HG03457 (cell line): ENCODE measurements at regions not wholly inside any gene's neighbourhood (a gene's known extent, or its start where the extent isn't known, plus 50 kb on each side); places are given as distances from the start of the nearest gene placed in this dataset.

Source experiments
- ATAC-seq: cut with Tn5 transposase; IDR thresholded peaks from one replicate; pipeline ENCODE4 v1.9.1; 2021; ENCODE audit warnings: moderate number of reproducible peaks; ENCODE audit not compliant: unreplicated experiment

DNA sequence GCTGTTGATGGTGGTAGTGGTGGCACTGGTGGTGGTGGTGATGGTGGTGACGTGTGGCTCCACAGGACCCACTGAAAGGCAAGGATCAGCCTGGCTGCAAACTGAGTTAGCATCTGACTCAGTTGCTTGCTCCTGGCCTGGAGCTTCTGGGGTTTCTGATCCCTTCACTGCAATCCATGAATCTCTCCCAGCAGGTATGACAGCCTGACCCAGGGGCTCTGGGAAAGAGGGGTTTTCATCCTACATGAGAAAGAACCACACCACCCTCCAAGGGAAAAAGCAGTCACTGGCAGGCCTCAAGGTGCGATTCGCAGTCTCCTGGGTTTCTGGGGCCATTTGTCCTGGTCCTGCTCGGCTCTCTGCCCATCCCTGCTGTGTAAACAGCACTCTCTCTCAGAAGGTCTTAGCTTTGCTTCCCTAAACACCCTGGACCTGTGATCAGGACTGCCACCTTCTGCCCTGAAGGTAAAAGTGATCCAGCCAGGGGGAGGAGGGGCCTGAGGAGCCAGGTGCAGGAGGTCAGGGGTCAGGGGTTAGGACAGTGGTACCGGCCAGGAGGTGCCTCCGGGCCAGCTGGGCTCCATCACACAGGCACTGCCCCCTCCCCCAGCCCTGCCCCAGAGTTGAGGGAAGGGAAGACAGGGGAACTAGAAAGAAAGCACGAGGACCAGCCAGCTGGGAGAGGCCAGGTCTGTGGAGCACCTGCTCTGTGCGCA, 152.0 kb downstream of the BMP7 start:
- no peak for ATAC-seq

DNA sequence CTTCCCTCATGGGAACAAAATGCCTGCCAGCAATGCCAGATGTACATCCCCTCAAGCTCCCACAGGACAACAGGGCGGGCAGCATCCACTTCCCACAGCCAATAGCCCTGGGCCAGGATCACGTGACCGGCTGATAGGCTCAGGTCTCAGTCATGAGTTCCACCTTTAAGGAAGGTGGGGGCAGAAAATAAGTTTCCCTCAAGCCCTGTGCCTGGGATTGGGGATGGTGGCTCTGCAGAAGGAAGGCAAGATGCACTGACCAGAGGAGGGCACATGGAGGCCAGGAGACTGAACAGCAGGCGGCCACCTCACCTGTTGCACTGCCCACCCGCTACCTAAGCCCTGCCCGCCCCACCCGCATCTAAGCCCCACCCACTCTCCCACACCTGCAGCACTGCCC, 149.1 kb downstream of the BMP7 start:
- ATAC-seq, result no peak

DNA sequence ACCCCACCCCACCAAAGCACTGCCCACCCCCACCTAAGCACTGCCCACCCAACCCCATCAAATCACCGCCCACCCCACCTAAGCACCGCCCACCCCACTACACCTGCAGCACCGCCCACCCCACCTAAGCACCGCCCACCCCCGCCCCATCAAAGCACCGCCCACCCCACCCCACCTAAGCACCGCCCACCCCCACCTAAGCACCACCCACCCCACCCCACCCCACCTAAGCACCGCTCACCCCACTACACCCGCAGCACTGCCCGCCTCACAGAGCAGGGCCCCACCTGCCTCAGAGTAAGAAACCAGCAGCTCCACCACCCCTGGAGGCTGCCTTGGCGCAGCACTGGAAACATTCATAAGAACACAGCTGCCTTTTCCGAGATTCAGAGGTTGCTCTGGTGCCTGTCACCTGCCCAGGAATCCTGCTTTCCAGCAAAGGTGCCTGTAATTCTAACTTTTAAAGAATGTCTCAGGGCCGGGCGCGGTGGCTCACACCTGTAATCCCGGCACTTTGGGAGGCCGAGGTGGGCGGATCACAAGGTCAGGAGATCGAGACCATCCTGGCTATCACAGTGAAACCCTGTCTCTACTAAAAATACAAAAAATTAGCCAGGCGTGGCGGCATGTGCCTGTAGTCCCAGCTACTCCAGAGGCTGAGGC, 148.2 kb downstream of the BMP7 start:
- no peak for ATAC-seq
